Neural crest cell (in vitro differentiated cells): ENCODE measurements at regions not wholly inside any gene's neighbourhood (a gene's known extent, or its start where the extent isn't known, plus 50 kb on each side); places are given as distances from the start of the nearest gene placed in this dataset.

Source experiments
- DNase-seq: peaks from one replicate; pipeline ENCODE4 v3.0.0; 2021; ENCODE audit warnings: low read depth, mixed read lengths, low spot score
- H3K27ac Mint-ChIP-seq: one replicate; pipeline ENCODE4 v1.8.0; 2021; ENCODE audit warnings: mild to moderate bottlenecking, mixed read lengths; ENCODE audit not compliant: unreplicated experiment
- H3K27me3 Mint-ChIP-seq: 2 replicates; pipeline ENCODE4 v1.8.0; 2021; ENCODE audit warnings: low read depth, mild to moderate bottlenecking, mixed read lengths
- H3K36me3 Mint-ChIP-seq: 2 replicates; pipeline ENCODE4 v1.8.0; 2021; ENCODE audit warnings: low read depth, mild to moderate bottlenecking, mixed read lengths
- H3K4me1 Mint-ChIP-seq: 2 replicates; pipeline ENCODE4 v1.8.0; 2021; ENCODE audit warnings: mixed read lengths
- H3K4me3 Mint-ChIP-seq: one replicate; pipeline ENCODE4 v1.8.0; 2021; ENCODE audit warnings: mild to moderate bottlenecking, mixed read lengths
- H3K9me3 Mint-ChIP-seq: 2 replicates; pipeline ENCODE4 v1.8.0; 2021; ENCODE audit warnings: mixed read lengths
- CTCF ChIP-seq: fragments of 200-600 bp; sonication (generic); conservative IDR thresholded peaks from 2 replicates; pipeline ENCODE4 v1.5.0; 2021; ENCODE audit warnings: antibody characterized with exemption, mild to moderate bottlenecking

GRCh38 chr10:9535744-9536143 lies 1481.3 kb downstream of the GATA3 start:
- Mint-ChIP-seq H3K27me3 (no peaks in the 10 kb centered on the region), H3K27ac (no peak overlapping the region), H3K4me3 (no peak overlapping the region), H3K9me3 (peaks cover 3% of the 10 kb centered on the region), H3K36me3 (no peaks in the 10 kb centered on the region), H3K4me1 (no peaks in the 10 kb centered on the region)
- no peak for DNase-seq
- TF ChIP-seq CTCF, result no peak

GRCh38 chr10:9545073-9545472 lies 1472.6 kb upstream of the CELF2 start:
- Mint-ChIP-seq H3K4me3 (no peak overlapping the region), H3K27me3 (no peaks in the 10 kb centered on the region), H3K27ac (no peak overlapping the region), H3K36me3 (no peaks in the 10 kb centered on the region), H3K4me1 (no peaks in the 10 kb centered on the region), H3K9me3 (peaks cover 4% of the 10 kb centered on the region)
- no peak for TF ChIP-seq CTCF
- DNase-seq, result no peak

GRCh38 chr10:9547936-9548904 lies 1469.5 kb upstream of the CELF2 start:
- Mint-ChIP-seq H3K27me3 (no peaks in the 10 kb centered on the region), H3K9me3 (peaks cover 7% of the 10 kb centered on the region), H3K36me3 (peaks cover 6% of the 10 kb centered on the region), H3K4me1 (no peaks in the 10 kb centered on the region), H3K4me3 (no peak overlapping the region), H3K27ac (no peak overlapping the region)
- no peak for TF ChIP-seq CTCF
- DNase-seq, result no peak

GRCh38 chr10:9550810-9551209 lies 1466.9 kb upstream of the CELF2 start:
- H3K4me3 Mint-ChIP-seq, result no peak overlapping the region
- peaks cover 7% of the 10 kb centered on the region for H3K9me3 Mint-ChIP-seq
- DNase-seq, result no peak
- no peak overlapping the region for H3K27ac Mint-ChIP-seq
- H3K36me3 Mint-ChIP-seq, result peaks cover 6% of the 10 kb centered on the region
- no peaks in the 10 kb centered on the region for H3K27me3 Mint-ChIP-seq
- H3K4me1 Mint-ChIP-seq, result no peaks in the 10 kb centered on the region
- TF ChIP-seq CTCF, result no peak

GRCh38 chr10:9554321-9554720 lies 1463.4 kb upstream of the CELF2 start:
- no peak for TF ChIP-seq CTCF
- Mint-ChIP-seq H3K9me3 (peaks cover 7% of the 10 kb centered on the region), H3K4me1 (no peaks in the 10 kb centered on the region), H3K36me3 (peaks cover 6% of the 10 kb centered on the region), H3K27ac (no peak overlapping the region), H3K4me3 (no peak overlapping the region), H3K27me3 (no peaks in the 10 kb centered on the region)
- no peak for DNase-seq
